ENCODE measurements at regions not wholly inside any gene's neighbourhood (a gene's known extent, or its start where the extent isn't known, plus 50 kb on each side); places are given as distances from the start of the nearest gene placed in this dataset.

- Histone ChIP-seq H3K79me2 (ENCODE audit: control insufficient read depth, insufficient read depth, low read length) (no peaks in the 10 kb centered on the region), H3K9me1 (ENCODE audit: control insufficient read depth, extremely low read depth, insufficient read depth, low read length) (no peaks in the 10 kb centered on the region), H3K9ac (ENCODE audit: control insufficient read depth, extremely low read depth, insufficient read depth, low read length) (no peak overlapping the region), H3K36me3 (ENCODE audit: control insufficient read depth in 2 of 2, extremely low read depth in 1 of 2, insufficient read depth in 2 of 2, low read length in 2 of 2) (no peaks in the 10 kb centered on the region), H3K4me3 (ENCODE audit: control insufficient read depth in 2 of 3, extremely low read depth in 1 of 3, insufficient read depth in 2 of 3, low read depth in 1 of 3, low read length in 3 of 3) (no peak overlapping the region), H3K27ac (ENCODE audit: control insufficient read depth, insufficient read depth, low read length) (no peak overlapping the region), H4K20me1 (ENCODE audit: control insufficient read depth, extremely low read depth, insufficient read depth, low read length) (no peaks in the 10 kb centered on the region), H3K4me1 (ENCODE audit: control insufficient read depth, extremely low read depth, insufficient read depth, low read length) (peaks cover 38% of the 10 kb centered on the region), H3K9me3 (ENCODE audit: control insufficient read depth, low read depth, low read length) (no peaks in the 10 kb centered on the region), H3K27me3 (ENCODE audit: control insufficient read depth, extremely low read depth, insufficient read depth, low read length) (no peaks in the 10 kb centered on the region), H3K4me2 (ENCODE audit: control insufficient read depth, extremely low read depth, insufficient read depth, low read depth, low read length) (no peak overlapping the region), H2AFZ (ENCODE audit: control insufficient read depth, low read length) (no peak overlapping the region)
- dilution Hi-C loops (cut with MboI; ENCODE audit: extremely low pct_ligation_motif_present, low sequenced_read_pairs): no loop called here
- no peak for FAIRE-seq
- DNase-seq (ENCODE audit: low read depth, low spot score): no peak
- no peak for TF ChIP-seq EZH2 (IDR thresholded peaks at IDR 0.05; ENCODE audit: low read length)
- no peak for TF ChIP-seq CTCF (optimal IDR thresholded peaks at IDR 0.05 in 1 of 3, IDR thresholded peaks at IDR 0.05 in 1 of 3, conservative IDR thresholded peaks at IDR 0.05 in 1 of 3; ENCODE audit: extremely low read depth in 1 of 3, insufficient read depth in 2 of 3, low read length in 3 of 3)
Measured at GRCh38 chr20:1824834-1825233, 70.4 kb upstream of the SIRPA start.

GRCh38 chr20:1824181-1824580 is 71.0 kb upstream of the SIRPA start:
- H3K4me3 ChIP-seq (ENCODE audit: control insufficient read depth in 2 of 3, extremely low read depth in 1 of 3, insufficient read depth in 2 of 3, low read depth in 1 of 3, low read length in 3 of 3): no peak overlapping the region
- H3K27ac ChIP-seq (ENCODE audit: control insufficient read depth, insufficient read depth, low read length): no peak overlapping the region
- no peaks in the 10 kb centered on the region for H3K36me3 ChIP-seq (ENCODE audit: control insufficient read depth in 2 of 2, extremely low read depth in 1 of 2, insufficient read depth in 2 of 2, low read length in 2 of 2)
- TF ChIP-seq EZH2 (IDR thresholded peaks at IDR 0.05; ENCODE audit: low read length): no peak
- TF ChIP-seq CTCF (optimal IDR thresholded peaks at IDR 0.05 in 1 of 3, IDR thresholded peaks at IDR 0.05 in 1 of 3, conservative IDR thresholded peaks at IDR 0.05 in 1 of 3; ENCODE audit: extremely low read depth in 1 of 3, insufficient read depth in 2 of 3, low read length in 3 of 3): no peak
- DNase-seq (ENCODE audit: low read depth, low spot score) (no peak), FAIRE-seq (no peak)
- no peak overlapping the region for H2AFZ ChIP-seq (ENCODE audit: control insufficient read depth, low read length)
- H3K4me2 ChIP-seq (ENCODE audit: control insufficient read depth, extremely low read depth, insufficient read depth, low read depth, low read length): no peak overlapping the region
- no peaks in the 10 kb centered on the region for H4K20me1 ChIP-seq (ENCODE audit: control insufficient read depth, extremely low read depth, insufficient read depth, low read length)
- no peaks in the 10 kb centered on the region for H3K79me2 ChIP-seq (ENCODE audit: control insufficient read depth, insufficient read depth, low read length)
- dilution Hi-C loops (cut with MboI; ENCODE audit: extremely low pct_ligation_motif_present, low sequenced_read_pairs): no loop called here
- H3K4me1 ChIP-seq (ENCODE audit: control insufficient read depth, extremely low read depth, insufficient read depth, low read length): peaks cover 32% of the 10 kb centered on the region
- H3K9me3 ChIP-seq (ENCODE audit: control insufficient read depth, low read depth, low read length): no peaks in the 10 kb centered on the region
- no peak overlapping the region for H3K9ac ChIP-seq (ENCODE audit: control insufficient read depth, extremely low read depth, insufficient read depth, low read length)
- no peaks in the 10 kb centered on the region for H3K9me1 ChIP-seq (ENCODE audit: control insufficient read depth, extremely low read depth, insufficient read depth, low read length)
- no peaks in the 10 kb centered on the region for H3K27me3 ChIP-seq (ENCODE audit: control insufficient read depth, extremely low read depth, insufficient read depth, low read length)
